BE2C (cell line): ENCODE measurements at regions not wholly inside any gene's neighbourhood (a gene's known extent, or its start where the extent isn't known, plus 50 kb on each side); places are given as distances from the start of the nearest gene placed in this dataset.

Source experiments
- DNase-seq: peaks from one replicate; pipeline ENCODE4 v3.0.0-alpha.2; 2020
- H3K27me3 ChIP-seq: fragments of 250-450 bp; sonication (Bioruptor Pico); 2 replicates; pipeline ENCODE4 v1.5.1; 2020; ENCODE audit warnings: mild to moderate bottlenecking
- H3K36me3 ChIP-seq: fragments of 250-450 bp; sonication (Bioruptor Pico); 2 replicates; pipeline ENCODE4 v1.5.1; 2020; ENCODE audit warnings: mild to moderate bottlenecking
- H3K4me1 ChIP-seq: fragments of 250-450 bp; sonication (Bioruptor Pico); 2 replicates; pipeline ENCODE4 v1.5.1; 2020
- H3K4me3 ChIP-seq: 2 replicates; pipeline ENCODE4 v1.5.1; 2011; ENCODE audit warnings: low read depth, low read length
- H3K9me3 ChIP-seq: fragments of 250-450 bp; sonication (Bioruptor Pico); 2 replicates; pipeline ENCODE4 v1.5.1; 2020
- TF ChIP-seq, protein P1 (sequence below): IDR thresholded peaks from 2 replicates; pipeline ENCODE4 v1.5.1; 2012; ENCODE audit warnings: mild to moderate bottlenecking, low read depth, low read length

DNA sequence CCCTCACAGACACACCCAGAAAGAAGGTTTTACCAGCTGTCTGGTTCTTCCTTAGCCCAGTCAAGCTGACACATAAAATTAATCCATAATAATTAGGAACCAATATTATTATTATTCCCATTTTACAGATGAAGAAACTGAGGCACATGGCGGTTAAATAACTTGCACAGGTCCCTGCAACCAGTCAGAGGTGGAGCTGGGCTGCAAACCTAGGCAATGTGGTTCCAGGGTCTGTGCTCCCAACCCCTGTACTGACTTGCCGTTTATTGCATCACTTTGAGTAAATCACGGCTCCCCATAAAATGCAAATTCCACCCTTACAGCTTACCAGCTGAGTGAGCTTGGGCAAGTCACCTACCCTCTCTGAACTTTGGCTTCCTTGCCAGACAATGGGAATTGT, 179.2 kb upstream of the POU3F1 start:
- no peaks in the 10 kb centered on the region for H3K9me3 ChIP-seq
- no peak for DNase-seq
- H3K4me3 ChIP-seq, result no peak overlapping the region
- TF ChIP-seq, protein P1, sequence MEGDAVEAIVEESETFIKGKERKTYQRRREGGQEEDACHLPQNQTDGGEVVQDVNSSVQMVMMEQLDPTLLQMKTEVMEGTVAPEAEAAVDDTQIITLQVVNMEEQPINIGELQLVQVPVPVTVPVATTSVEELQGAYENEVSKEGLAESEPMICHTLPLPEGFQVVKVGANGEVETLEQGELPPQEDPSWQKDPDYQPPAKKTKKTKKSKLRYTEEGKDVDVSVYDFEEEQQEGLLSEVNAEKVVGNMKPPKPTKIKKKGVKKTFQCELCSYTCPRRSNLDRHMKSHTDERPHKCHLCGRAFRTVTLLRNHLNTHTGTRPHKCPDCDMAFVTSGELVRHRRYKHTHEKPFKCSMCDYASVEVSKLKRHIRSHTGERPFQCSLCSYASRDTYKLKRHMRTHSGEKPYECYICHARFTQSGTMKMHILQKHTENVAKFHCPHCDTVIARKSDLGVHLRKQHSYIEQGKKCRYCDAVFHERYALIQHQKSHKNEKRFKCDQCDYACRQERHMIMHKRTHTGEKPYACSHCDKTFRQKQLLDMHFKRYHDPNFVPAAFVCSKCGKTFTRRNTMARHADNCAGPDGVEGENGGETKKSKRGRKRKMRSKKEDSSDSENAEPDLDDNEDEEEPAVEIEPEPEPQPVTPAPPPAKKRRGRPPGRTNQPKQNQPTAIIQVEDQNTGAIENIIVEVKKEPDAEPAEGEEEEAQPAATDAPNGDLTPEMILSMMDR, result no peak
- H3K36me3 ChIP-seq, result no peaks in the 10 kb centered on the region
- H3K4me1 ChIP-seq, result no peaks in the 10 kb centered on the region
- H3K27me3 ChIP-seq, result no peaks in the 10 kb centered on the region

DNA sequence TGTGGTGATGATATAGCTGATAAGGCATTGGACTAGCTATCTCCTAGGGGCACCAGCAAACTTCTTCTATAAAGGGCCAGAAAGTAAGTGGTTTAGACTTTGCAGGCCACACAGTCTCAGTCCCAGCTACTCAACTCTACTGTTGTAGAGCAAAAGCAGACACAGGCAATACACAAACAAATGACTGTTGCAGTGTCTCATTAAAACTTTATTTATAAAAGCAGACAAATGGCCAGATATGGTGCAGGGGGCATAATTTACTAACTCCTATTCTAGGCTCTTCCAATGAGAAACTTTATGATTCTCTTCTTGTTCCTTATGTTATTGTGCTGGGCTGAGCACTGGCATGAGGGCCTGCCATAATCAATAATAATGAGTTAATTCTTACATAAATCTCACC, 176.8 kb upstream of the POU3F1 start:
- H3K27me3 ChIP-seq, result no peaks in the 10 kb centered on the region
- TF ChIP-seq, protein P1, result no peak
- no peak for DNase-seq
- H3K36me3 ChIP-seq, result no peaks in the 10 kb centered on the region
- no peaks in the 10 kb centered on the region for H3K9me3 ChIP-seq
- no peak overlapping the region for H3K4me3 ChIP-seq
- H3K4me1 ChIP-seq, result no peaks in the 10 kb centered on the region

GRCh38 chr1:38222891-38223290, 176.3 kb upstream of the POU3F1 start:
- DNase-seq, result no peak
- TF ChIP-seq, protein P1, result no peak
- Histone ChIP-seq H3K36me3 (no peaks in the 10 kb centered on the region), H3K9me3 (no peaks in the 10 kb centered on the region), H3K4me1 (no peaks in the 10 kb centered on the region), H3K27me3 (no peaks in the 10 kb centered on the region), H3K4me3 (no peak overlapping the region)

DNA sequence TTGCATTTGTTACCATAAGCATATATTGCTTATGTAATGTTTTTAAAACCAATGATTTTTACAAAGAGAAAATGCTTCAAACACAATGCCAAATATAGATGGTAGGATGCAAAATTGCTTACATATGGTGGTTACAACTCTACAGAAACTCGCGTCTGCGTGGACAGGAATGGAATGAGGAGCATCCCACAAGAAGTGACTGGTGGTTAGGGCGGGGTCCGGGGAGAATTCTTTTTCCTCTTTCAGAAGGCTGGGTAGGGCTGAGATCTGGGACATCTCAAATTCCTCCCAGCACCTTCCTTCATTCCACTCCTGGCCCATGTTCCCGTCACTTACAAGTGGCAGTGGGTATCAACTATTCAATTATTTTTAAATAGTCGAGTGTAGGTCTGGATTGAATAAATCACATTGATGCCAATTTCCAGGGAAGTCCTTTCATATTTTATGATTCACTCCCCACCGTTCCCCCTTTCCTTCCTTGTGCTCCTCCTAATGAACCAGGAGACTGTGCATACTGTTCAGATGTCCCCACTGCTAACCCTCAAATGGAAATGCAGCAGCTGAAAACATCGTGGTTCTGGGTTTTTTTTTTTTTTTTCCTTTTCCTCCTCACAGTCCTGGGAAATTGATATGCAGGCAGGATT, 174.5 kb upstream of the POU3F1 start:
- H3K36me3 ChIP-seq, result no peaks in the 10 kb centered on the region
- H3K9me3 ChIP-seq, result no peaks in the 10 kb centered on the region
- no peak overlapping the region for H3K4me3 ChIP-seq
- TF ChIP-seq, protein P1, result no peak
- H3K4me1 ChIP-seq, result no peaks in the 10 kb centered on the region
- H3K27me3 ChIP-seq, result no peaks in the 10 kb centered on the region
- DNase-seq, result no peak

- Histone ChIP-seq H3K27me3 (no peaks in the 10 kb centered on the region), H3K36me3 (no peaks in the 10 kb centered on the region), H3K9me3 (no peaks in the 10 kb centered on the region), H3K4me3 (no peak overlapping the region), H3K4me1 (peaks cover 3% of the 10 kb centered on the region; the same call in 1 of the 2 replicates)
- no peak for DNase-seq
- TF ChIP-seq, protein P1, result no peak
These were observed 170.7 kb upstream of the POU3F1 start for GRCh38 chr1:38217316-38217715.

DNA sequence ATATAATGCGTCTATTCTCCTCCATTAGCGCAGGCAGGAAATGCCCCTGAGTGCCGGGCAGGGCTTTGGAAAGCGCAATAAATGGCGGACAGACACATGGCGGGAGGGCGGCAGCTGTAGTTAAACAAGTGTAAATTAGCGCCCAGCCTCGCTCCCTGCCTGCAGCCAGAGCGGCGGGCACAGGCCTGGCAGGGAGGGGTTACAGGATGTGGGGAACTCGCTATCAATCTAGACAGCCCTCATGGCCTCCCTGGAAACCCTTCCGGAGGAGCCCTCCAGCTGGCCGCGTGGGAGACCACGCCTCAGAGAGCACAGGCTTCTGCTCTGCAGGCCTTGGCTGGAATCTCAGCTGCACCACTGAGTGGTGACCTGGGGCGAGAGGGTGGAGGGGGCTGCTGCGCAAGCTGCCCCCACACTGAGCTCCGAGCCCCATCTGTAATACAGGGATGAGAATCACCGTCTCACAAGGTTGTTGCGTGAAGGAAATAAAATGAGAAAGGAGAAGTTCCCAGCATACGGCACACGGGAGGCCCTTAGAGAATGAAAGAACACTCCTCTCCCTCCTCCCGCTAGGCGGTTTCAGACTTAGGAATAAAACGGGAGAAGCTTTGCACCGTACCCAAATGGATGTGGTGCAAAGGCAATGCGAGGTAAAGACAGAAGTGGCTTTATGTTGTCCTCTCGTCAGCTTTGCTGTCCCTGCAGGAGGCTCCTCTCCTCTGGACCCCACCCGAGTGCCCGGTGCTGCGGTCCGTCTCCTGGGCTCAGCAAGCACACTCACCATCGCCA, 167.2 kb upstream of the POU3F1 start:
- Histone ChIP-seq H3K36me3 (no peaks in the 10 kb centered on the region), H3K4me1 (peaks cover 3% of the 10 kb centered on the region; the same call in 1 of the 2 replicates), H3K27me3 (no peaks in the 10 kb centered on the region), H3K9me3 (no peaks in the 10 kb centered on the region), H3K4me3 (no peak overlapping the region)
- peak; percentile 75 for DNase-seq
- TF ChIP-seq, protein P1, result no peak
